Natural killer cell (primary cell): ENCODE measurements at regions not wholly inside any gene's neighbourhood (a gene's known extent, or its start where the extent isn't known, plus 50 kb on each side); places are given as distances from the start of the nearest gene placed in this dataset.

Experiments
- ATAC-seq, 3 donors: fragments of 150-1000 bp in 2 of 3; fragments of 200-7000 bp in 1 of 3; cut with Tn5 transposase; 1 replicate in 1 of 3; 2 replicates in 2 of 3; pipeline ENCODE4 v1.10.0; 2021; ENCODE audit warnings: mild to moderate bottlenecking in 2 of 3, moderate library complexity in 2 of 3
- DNase-seq, 2 donors: peaks; one replicate each; pipeline versions ENCODE4 v3.0.0 to v3.0.0-alpha.2; 2013 to 2021; ENCODE audit warnings: mixed read lengths in 1 of 2
- H3K27ac ChIP-seq: one replicate; pipeline ENCODE4 v1.5.1; 2013; ENCODE audit warnings: mild to moderate bottlenecking, low read length
- H3K27me3 ChIP-seq: one replicate; pipeline ENCODE4 v1.6.1; 2013; ENCODE audit warnings: low read length; ENCODE audit not compliant: control insufficient read depth, insufficient read depth
- H3K36me3 ChIP-seq: one replicate; pipeline ENCODE4 v1.6.1; 2013; ENCODE audit warnings: low read length; ENCODE audit not compliant: control insufficient read depth, insufficient read depth
- H3K4me1 ChIP-seq: one replicate; pipeline ENCODE4 v1.6.1; 2013; ENCODE audit warnings: low read length; ENCODE audit not compliant: control insufficient read depth, insufficient read depth
- H3K4me3 ChIP-seq: one replicate; pipeline ENCODE4 v1.5.1; 2013; ENCODE audit warnings: low read length
- H3K9me3 ChIP-seq: one replicate; pipeline ENCODE4 v1.6.1; 2013; ENCODE audit warnings: low read length; ENCODE audit not compliant: control insufficient read depth, insufficient read depth
- H3K27ac Mint-ChIP-seq, 2 donors: one replicate each; pipeline ENCODE4 v1.8.0; 2022; ENCODE audit warnings: mild to moderate bottlenecking in 2 of 2, mixed read lengths in 2 of 2, moderate library complexity in 1 of 2
- H3K27me3 Mint-ChIP-seq, 2 donors: one replicate each; pipeline ENCODE4 v1.8.0; 2022; ENCODE audit warnings: low read depth in 2 of 2, mixed read lengths in 2 of 2
- H3K36me3 Mint-ChIP-seq: one replicate; pipeline ENCODE4 v1.8.0; 2022; ENCODE audit warnings: mixed read lengths
- H3K4me1 Mint-ChIP-seq, 2 donors: one replicate each; pipeline ENCODE4 v1.8.0; 2022; ENCODE audit warnings: mixed read lengths in 2 of 2
- H3K4me3 Mint-ChIP-seq: one replicate; pipeline ENCODE4 v1.8.0; 2022; ENCODE audit warnings: mild to moderate bottlenecking, moderate library complexity, mixed read lengths
- H3K9me3 Mint-ChIP-seq, 2 donors: one replicate each; pipeline ENCODE4 v1.8.0; 2022; ENCODE audit warnings: mixed read lengths in 2 of 2
- WGBS: methylation state at CpG from one replicate; pipeline ENCODE4 v1.1.7; 2013; ENCODE audit warnings: missing lambda C conversion rate; ENCODE audit not compliant: insufficient coverage; 5-methylcytosine and 5-hydroxymethylcytosine counted together
- intact Hi-C: fragments of 100-400 bp; cut with micrococcal nuclease; formaldehyde crosslinking; loops from one replicate; pipeline ENCODE4 v1.14.2; 2022
- TF ChIP-seq, protein P1 (sequence below): fragments of 200-600 bp; IDR thresholded peaks from one replicate; pipeline ENCODE4 v1.8.0; 2022; ENCODE audit warnings: antibody characterized with exemption

DNA sequence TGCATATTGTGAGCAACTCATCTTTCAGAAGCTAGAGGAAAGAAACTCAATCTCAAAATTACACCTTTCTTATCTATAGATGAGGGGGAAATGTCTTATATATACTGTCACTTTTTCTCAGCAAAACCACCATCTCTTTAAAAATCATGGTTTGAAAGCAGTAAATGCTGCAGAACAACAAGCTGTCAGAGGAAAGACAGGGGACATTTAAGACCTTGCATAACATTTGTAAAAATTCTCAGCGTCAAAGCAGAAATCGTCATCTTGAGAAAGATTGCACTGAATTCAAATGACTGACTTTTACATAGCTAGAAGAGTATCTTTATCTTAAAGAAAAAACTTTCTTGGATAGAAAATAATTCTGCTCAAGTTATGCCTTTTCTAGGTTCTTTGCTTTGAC lies 122.2 kb upstream of the CADPS start:
- intact Hi-C loops = no loop called here
- peaks cover 19 to 24% of the 10 kb centered on the region in 2 donors for H3K9me3 Mint-ChIP-seq
- no peak overlapping the region for H3K27ac ChIP-seq

DNA sequence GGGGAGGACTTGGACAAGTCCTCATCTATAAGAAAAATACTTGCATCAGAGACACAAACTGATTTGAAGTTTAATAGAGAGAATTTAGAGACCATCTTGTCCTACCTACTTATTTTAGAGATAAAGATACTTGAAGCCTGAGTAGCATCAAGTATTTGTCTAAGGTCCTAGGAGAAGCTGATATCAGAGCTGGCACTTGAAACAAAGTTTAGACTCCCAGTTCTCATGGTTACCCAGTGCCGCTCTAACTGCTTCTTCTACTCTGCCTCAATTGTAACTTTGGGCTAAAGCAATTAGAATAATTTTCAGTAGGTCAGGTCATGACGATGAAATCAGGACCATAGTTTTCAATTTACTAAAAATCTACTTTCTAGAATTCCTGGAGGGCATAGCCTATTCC lies 123.9 kb upstream of the CADPS start:
- H3K27ac Mint-ChIP-seq = no peak overlapping the region
- Histone ChIP-seq H3K4me1 (no peaks in the 10 kb centered on the region), H3K4me3 (no peak overlapping the region), H3K9me3 (peaks cover 4% of the 10 kb centered on the region), H3K27ac (no peak overlapping the region), H3K36me3 (no peaks in the 10 kb centered on the region), H3K27me3 (no peaks in the 10 kb centered on the region)
- 50% methylated on average over 2 of the region's 2 CpGs for WGBS
- no peak for DNase-seq
- TF ChIP-seq, protein P1, sequence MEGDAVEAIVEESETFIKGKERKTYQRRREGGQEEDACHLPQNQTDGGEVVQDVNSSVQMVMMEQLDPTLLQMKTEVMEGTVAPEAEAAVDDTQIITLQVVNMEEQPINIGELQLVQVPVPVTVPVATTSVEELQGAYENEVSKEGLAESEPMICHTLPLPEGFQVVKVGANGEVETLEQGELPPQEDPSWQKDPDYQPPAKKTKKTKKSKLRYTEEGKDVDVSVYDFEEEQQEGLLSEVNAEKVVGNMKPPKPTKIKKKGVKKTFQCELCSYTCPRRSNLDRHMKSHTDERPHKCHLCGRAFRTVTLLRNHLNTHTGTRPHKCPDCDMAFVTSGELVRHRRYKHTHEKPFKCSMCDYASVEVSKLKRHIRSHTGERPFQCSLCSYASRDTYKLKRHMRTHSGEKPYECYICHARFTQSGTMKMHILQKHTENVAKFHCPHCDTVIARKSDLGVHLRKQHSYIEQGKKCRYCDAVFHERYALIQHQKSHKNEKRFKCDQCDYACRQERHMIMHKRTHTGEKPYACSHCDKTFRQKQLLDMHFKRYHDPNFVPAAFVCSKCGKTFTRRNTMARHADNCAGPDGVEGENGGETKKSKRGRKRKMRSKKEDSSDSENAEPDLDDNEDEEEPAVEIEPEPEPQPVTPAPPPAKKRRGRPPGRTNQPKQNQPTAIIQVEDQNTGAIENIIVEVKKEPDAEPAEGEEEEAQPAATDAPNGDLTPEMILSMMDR = no peak
- H3K9me3 Mint-ChIP-seq = peaks cover 24 to 30% of the 10 kb centered on the region in 2 donors
- intact Hi-C loops = no loop called here
- no peaks in the 10 kb centered on the region for H3K27me3 Mint-ChIP-seq
- H3K4me1 Mint-ChIP-seq = no peaks in the 10 kb centered on the region
- no peak for ATAC-seq
- H3K36me3 Mint-ChIP-seq = peaks cover 6% of the 10 kb centered on the region
- H3K4me3 Mint-ChIP-seq = no peak overlapping the region

More for the DNA sequence above, 122.2 kb upstream of the CADPS start:
- peaks cover 6% of the 10 kb centered on the region for H3K36me3 Mint-ChIP-seq
- no peaks in the 10 kb centered on the region for H3K4me1 Mint-ChIP-seq
- no peaks in the 10 kb centered on the region for H3K4me1 ChIP-seq
- WGBS = 95% methylated on average over 2 of the region's 2 CpGs
- no peak overlapping the region for H3K4me3 Mint-ChIP-seq
- no peaks in the 10 kb centered on the region for H3K27me3 ChIP-seq
- DNase-seq = no peak
- TF ChIP-seq, protein P1 = no peak
- H3K4me3 ChIP-seq = no peak overlapping the region
- peaks cover 4% of the 10 kb centered on the region for H3K9me3 ChIP-seq
- no peaks in the 10 kb centered on the region for H3K27me3 Mint-ChIP-seq
- H3K27ac Mint-ChIP-seq = no peak overlapping the region
- ATAC-seq = no peak
- H3K36me3 ChIP-seq = no peaks in the 10 kb centered on the region

DNA sequence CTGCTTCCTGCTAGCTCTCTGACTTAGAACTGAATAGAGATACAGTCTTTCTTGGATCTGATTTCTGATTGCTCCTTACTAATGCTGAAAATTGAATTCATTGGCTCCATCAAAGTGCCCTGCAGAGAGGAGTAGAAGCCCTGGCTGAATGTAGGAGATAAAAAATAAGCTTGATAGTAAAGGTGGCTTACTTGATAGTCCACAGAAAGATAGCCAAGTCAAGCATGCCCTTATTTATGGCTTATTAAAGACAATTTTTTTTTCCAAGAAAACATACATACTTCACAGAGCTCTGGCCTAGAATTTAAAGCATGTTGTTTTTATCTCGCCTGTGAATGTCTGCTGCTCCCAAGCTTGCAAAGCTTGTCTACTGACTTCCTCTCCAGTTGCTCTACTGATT lies 124.6 kb upstream of the CADPS start:
- H3K4me3 ChIP-seq = no peak overlapping the region
- H3K4me1 ChIP-seq = no peaks in the 10 kb centered on the region
- Mint-ChIP-seq H3K4me3 (no peak overlapping the region), H3K36me3 (peaks cover 6% of the 10 kb centered on the region), H3K27ac (no peak overlapping the region), H3K27me3 (no peaks in the 10 kb centered on the region), H3K9me3 (peaks cover 25 to 30% of the 10 kb centered on the region in 2 donors), H3K4me1 (no peaks in the 10 kb centered on the region)
- H3K27me3 ChIP-seq = no peaks in the 10 kb centered on the region
- H3K36me3 ChIP-seq = no peaks in the 10 kb centered on the region
- peaks cover 8% of the 10 kb centered on the region for H3K9me3 ChIP-seq
- DNase-seq = no peak
- intact Hi-C loops = no loop called here
- no CpG with 5 or more reads among the region's 1 CpG for WGBS
- no peak overlapping the region for H3K27ac ChIP-seq
- ATAC-seq = no peak
- TF ChIP-seq, protein P1 = no peak

DNA sequence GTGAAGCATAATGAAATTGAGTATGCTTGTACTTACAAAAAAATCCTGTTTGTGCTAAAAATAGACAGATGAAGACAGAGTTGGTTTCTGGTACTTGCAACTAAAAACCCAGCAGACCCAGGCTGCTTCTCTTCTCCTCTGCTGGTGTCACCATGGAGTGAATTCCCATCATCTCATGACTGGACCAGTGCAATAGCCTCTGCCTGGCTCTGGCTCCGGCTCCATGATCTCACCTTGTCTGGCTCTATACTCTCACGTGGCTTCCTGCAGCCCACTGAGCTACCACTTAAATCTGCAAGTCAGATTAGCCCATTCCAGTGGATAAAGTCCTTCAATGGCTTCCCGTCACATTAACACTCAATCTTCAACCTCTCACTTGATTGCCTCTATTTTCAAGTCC lies 129.2 kb upstream of the CADPS start:
- no peaks in the 10 kb centered on the region for H3K36me3 Mint-ChIP-seq
- H3K27me3 Mint-ChIP-seq = no peaks in the 10 kb centered on the region
- TF ChIP-seq, protein P1 = no peak
- H3K4me3 ChIP-seq = no peak overlapping the region
- intact Hi-C loops = no loop called here
- no peak overlapping the region for H3K27ac ChIP-seq
- H3K4me1 ChIP-seq = no peaks in the 10 kb centered on the region
- DNase-seq (no peak), ATAC-seq (no peak)
- no peak overlapping the region for H3K4me3 Mint-ChIP-seq
- H3K36me3 ChIP-seq = no peaks in the 10 kb centered on the region
- H3K27ac Mint-ChIP-seq = no peak overlapping the region
- WGBS = 80% methylated on average over 3 of the region's 3 CpGs
- no peaks in the 10 kb centered on the region for H3K4me1 Mint-ChIP-seq
- peaks cover 16 to 17% of the 10 kb centered on the region in 2 donors for H3K9me3 Mint-ChIP-seq
- peaks cover 8% of the 10 kb centered on the region for H3K9me3 ChIP-seq
- no peaks in the 10 kb centered on the region for H3K27me3 ChIP-seq
